H1 (cell line): ENCODE measurements at regions not wholly inside any gene's neighbourhood (a gene's known extent, or its start where the extent isn't known, plus 50 kb on each side); places are given as distances from the start of the nearest gene placed in this dataset.

Experiments used
- CTCF ChIA-PET: fragments of 300-600 bp; sonication (Branson Sonifier 250); formaldehyde crosslinking; loops from one replicate; lab custom pipeline; 2021; ENCODE audit not compliant: partially characterized antibody; lab: Charles Lee
- POLR2A ChIA-PET: fragments of 300-600 bp; sonication (Branson Sonifier 250); formaldehyde crosslinking; loops from one replicate; lab custom pipeline; 2021; ENCODE audit warnings: inconsistent platforms; ENCODE audit not compliant: partially characterized antibody; lab: Charles Lee
- DNase-seq, 2 experiments: peaks; one replicate each; pipeline versions ENCODE4 v3.0.0 to v3.0.0-alpha.2; 2010 to 2022; ENCODE audit warnings: low spot score in 2 of 2, low read depth in 1 of 2, mixed read lengths in 1 of 2
- FAIRE-seq: peaks from 2 replicates; lab custom pipeline; 2011; peaks lifted over from hg19 to GRCh38; lab: Jason Lieb, UNC
- H2AFZ ChIP-seq: 2 replicates; pipeline ENCODE4 v1.8.1; 2012; ENCODE audit warnings: low read length, inconsistent platforms
- H2AK5ac ChIP-seq: 2 replicates; pipeline ENCODE4 v1.6.1; 2013; ENCODE audit warnings: low read depth, low read length
- H2BK120ac ChIP-seq: replicated peaks from 2 replicates; pipeline ENCODE3; 2013; ENCODE audit warnings: low read depth, low read length, inconsistent platforms
- H2BK12ac ChIP-seq: 2 replicates; pipeline ENCODE4 v1.6.1; 2013; ENCODE audit warnings: low read depth, low read length
- H2BK15ac ChIP-seq: 2 replicates; pipeline ENCODE4 v1.6.1; 2013; ENCODE audit warnings: low read length
- H2BK20ac ChIP-seq: 2 replicates; pipeline ENCODE4 v1.6.1; 2013; ENCODE audit warnings: low read length
- H2BK5ac ChIP-seq: 2 replicates; pipeline ENCODE4 v1.6.1; 2013; ENCODE audit warnings: low read depth, low read length
- H3K14ac ChIP-seq: 2 replicates; pipeline ENCODE4 v1.6.1; 2013; ENCODE audit warnings: inconsistent platforms; ENCODE audit not compliant: insufficient read length
- H3K18ac ChIP-seq: 2 replicates; pipeline ENCODE4 v1.6.1; 2013; ENCODE audit warnings: low read length; ENCODE audit errors: extremely low read depth
- H3K23ac ChIP-seq: 2 replicates; pipeline ENCODE4 v1.6.1; 2013; ENCODE audit warnings: inconsistent platforms; ENCODE audit not compliant: insufficient read length
- H3K23me2 ChIP-seq: 2 replicates; pipeline ENCODE4 v1.6.1; 2013; ENCODE audit warnings: low read depth, low read length
- H3K27ac ChIP-seq: 2 replicates; pipeline ENCODE4 v1.6.1; 2011; ENCODE audit warnings: low read depth, low read length, inconsistent platforms
- H3K27me3 ChIP-seq, 4 experiments: replicated peaks in 1 of 4; 1 replicate in 1 of 4; 2 replicates in 3 of 4; pipeline versions ENCODE4 v1.6.1 to v1.8.1; 2011 to 2013; ENCODE audit warnings: low read length in 3 of 4, mild to moderate bottlenecking in 3 of 4, inconsistent platforms in 2 of 4, mixed read lengths in 2 of 4, moderate library complexity in 1 of 4; ENCODE audit not compliant: control insufficient read depth in 3 of 4, insufficient read depth in 3 of 4; ENCODE audit errors: extremely low read depth in 1 of 4
- H3K36me3 ChIP-seq, 4 experiments: 2 replicates each; pipeline versions ENCODE4 v1.6.1 to v1.8.1; 2011 to 2013; ENCODE audit warnings: mild to moderate bottlenecking in 4 of 4, low read length in 3 of 4, moderate library complexity in 2 of 4, control low read depth in 1 of 4, inconsistent platforms in 1 of 4; ENCODE audit not compliant: insufficient read depth in 4 of 4, control insufficient read depth in 2 of 4
- H3K4ac ChIP-seq: replicated peaks from 2 replicates; pipeline ENCODE3; 2013; ENCODE audit warnings: low read length, low read depth, mixed read lengths, inconsistent platforms; ENCODE audit not compliant: insufficient read length
- H3K4me1 ChIP-seq, 4 experiments: replicated peaks in 1 of 4; 1 replicate in 1 of 4; 2 replicates in 3 of 4; pipeline versions ENCODE4 v1.6.1 to v1.8.1; 2011 to 2013; ENCODE audit warnings: low read length in 3 of 4, inconsistent platforms in 2 of 4, mixed read lengths in 1 of 4; ENCODE audit not compliant: insufficient read depth in 4 of 4, control insufficient read depth in 3 of 4
- H3K4me2 ChIP-seq, 2 experiments: 2 replicates each; pipeline versions ENCODE4 v1.6.1 to v1.8.1; 2011 to 2013; ENCODE audit warnings: low read depth in 2 of 2, low read length in 2 of 2, control low read depth in 1 of 2, inconsistent platforms in 1 of 2, mild to moderate bottlenecking in 1 of 2; ENCODE audit not compliant: insufficient read depth in 1 of 2
- H3K4me3 ChIP-seq, 4 experiments: fragments of 200-600, 300-600 bp in 1 of 4; sonication (generic), shearing (Covaris generic), sonication (Bioruptor Twin) in 1 of 4; 2 replicates each; pipeline versions ENCODE4 v1.5.1 to v1.8.1; 2011 to 2016; ENCODE audit warnings: low read length in 4 of 4, low read depth in 3 of 4, control low read depth in 2 of 4, inconsistent platforms in 2 of 4, mild to moderate bottlenecking in 2 of 4, mixed read lengths in 1 of 4, moderate library complexity in 1 of 4; ENCODE audit not compliant: insufficient read depth in 2 of 4; ENCODE audit errors: extremely low read depth in 1 of 4
- H3K56ac ChIP-seq: replicated peaks from 2 replicates; pipeline ENCODE3; 2013; ENCODE audit warnings: low read depth, mild to moderate bottlenecking, mixed read lengths, low read length, inconsistent platforms; ENCODE audit not compliant: insufficient read length
- H3K79me1 ChIP-seq: 2 replicates; pipeline ENCODE4 v1.6.1; 2013; ENCODE audit warnings: low read depth, low read length, control low read depth
- H3K79me2 ChIP-seq, 2 experiments: 2 replicates each; pipeline versions ENCODE4 v1.6.1 to v1.8.1; 2012 to 2013; ENCODE audit warnings: low read length in 2 of 2, mild to moderate bottlenecking in 2 of 2, inconsistent platforms in 1 of 2; ENCODE audit not compliant: insufficient read depth in 2 of 2, control insufficient read depth in 1 of 2
- H3K9ac ChIP-seq, 4 experiments: replicated peaks in 1 of 4; 1 replicate in 1 of 4; 2 replicates in 3 of 4; pipeline versions ENCODE4 v1.6.1 to v1.8.1; 2011 to 2013; ENCODE audit warnings: low read depth in 3 of 4, low read length in 3 of 4, control low read depth in 2 of 4, mild to moderate bottlenecking in 2 of 4, moderate library complexity in 2 of 4, inconsistent platforms in 1 of 4; ENCODE audit errors: extremely low read depth in 1 of 4
- H3K9me3 ChIP-seq, 2 experiments: 2 replicates each; pipeline versions ENCODE4 v1.6.1 to v1.8.1; 2012 to 2013; ENCODE audit warnings: mild to moderate bottlenecking in 2 of 2, moderate library complexity in 2 of 2, control low read depth in 1 of 2, inconsistent platforms in 1 of 2, low read depth in 1 of 2, low read length in 1 of 2, mixed read lengths in 1 of 2; ENCODE audit not compliant: insufficient read depth in 2 of 2
- H4K20me1 ChIP-seq, 2 experiments: replicated peaks in 1 of 2; 2 replicates each; pipeline versions ENCODE3 to v1.8.1; 2011 to 2013; ENCODE audit warnings: inconsistent platforms in 2 of 2, low read length in 2 of 2, mild to moderate bottlenecking in 1 of 2; ENCODE audit not compliant: insufficient read depth in 2 of 2, control insufficient read depth in 1 of 2
- H4K5ac ChIP-seq: 2 replicates; pipeline ENCODE4 v1.6.1; 2013; ENCODE audit warnings: low read length, low read depth, mixed read lengths, inconsistent platforms; ENCODE audit not compliant: insufficient read length
- H4K8ac ChIP-seq: 2 replicates; pipeline ENCODE4 v1.8.0; 2013; ENCODE audit warnings: mild to moderate bottlenecking, moderate library complexity, low read length, inconsistent platforms; ENCODE audit not compliant: insufficient read depth; ENCODE audit errors: extremely low read depth
- H4K91ac ChIP-seq: replicated peaks from 2 replicates; pipeline ENCODE3; 2013; ENCODE audit warnings: low read length, mixed read lengths, inconsistent platforms; ENCODE audit not compliant: insufficient read length
- MAFK ChIP-seq: IDR thresholded peaks from 2 replicates; pipeline ENCODE4 v1.6.1; 2012; ENCODE audit warnings: low read depth, mild to moderate bottlenecking, improper control_type of control experiment, low read length
- SP2 ChIP-seq: IDR thresholded peaks from 2 replicates; pipeline ENCODE4 v1.6.1; 2012; ENCODE audit warnings: mild to moderate bottlenecking, low read length, inconsistent platforms
- WGBS, 2 experiments: shearing (Covaris generic) in 1 of 2; methylation state at CpG; one replicate each; pipeline versions ENCODE4 v1.1.6 to v1.1.7; 2013 to 2015; ENCODE audit warnings: low lambda C conversion rate in 2 of 2, mixed read lengths in 2 of 2, inconsistent platforms in 1 of 2, low coverage in 1 of 2, missing lambda C conversion rate in 1 of 2; ENCODE audit not compliant: insufficient replicate concordance in 2 of 2, insufficient coverage in 1 of 2, insufficient read length in 1 of 2; ENCODE audit errors: extremely low coverage in 1 of 2, missing lambda C conversion rate in 1 of 2; 5-methylcytosine and 5-hydroxymethylcytosine counted together

DNA sequence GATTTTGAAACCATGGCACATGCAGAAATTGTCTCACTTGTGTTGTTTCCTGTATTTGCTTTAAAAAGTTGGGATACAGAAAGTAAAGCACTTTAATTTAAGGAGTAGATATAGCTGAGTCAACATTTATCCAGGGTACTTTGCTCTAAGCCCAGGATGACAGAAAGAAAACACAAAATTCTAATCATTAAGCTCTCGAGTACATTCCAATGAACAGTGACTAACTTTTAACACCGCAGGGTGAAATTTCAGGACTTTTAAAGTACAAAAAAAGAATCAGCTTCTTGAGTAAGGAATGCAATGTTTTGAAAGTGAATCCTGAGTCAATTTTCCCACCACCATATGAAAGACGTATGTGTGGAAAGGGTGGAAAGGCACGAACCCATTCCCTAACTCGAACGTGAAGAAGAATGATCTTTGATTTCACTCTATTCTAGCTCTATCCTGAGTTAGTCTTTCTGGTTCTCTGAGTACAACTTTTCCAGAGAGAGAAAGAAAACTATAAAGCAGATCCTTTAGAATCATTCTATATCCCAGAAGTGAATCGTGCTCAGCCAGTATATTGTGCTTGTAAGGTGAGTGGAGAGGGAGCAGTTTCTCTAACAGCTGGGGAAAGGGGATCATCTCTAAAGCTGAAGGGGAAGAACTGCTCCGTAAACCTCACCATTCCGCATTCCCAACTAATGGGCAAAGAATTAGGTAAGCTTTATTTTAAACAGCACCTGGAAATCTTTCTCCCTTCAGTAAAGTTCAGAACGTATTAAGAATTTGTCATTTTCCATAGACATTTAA lies 779.0 kb upstream of the FLRT2 start:
- peak; percentile 54; the same call in 1 of the 2 replicates for TF ChIP-seq MAFK
- no peak for TF ChIP-seq SP2
- Histone ChIP-seq H4K8ac (no peak overlapping the region), H3K4me1 (peaks cover 0 to 6% (median 1%) of the 10 kb centered on the region in 4 experiments; a peak in 1 of 7 replicates), H2BK12ac (no peak overlapping the region), H3K4me2 (no peak overlapping the region), H3K36me3 (no peaks in the 10 kb centered on the region), H3K27me3 (no peaks in the 10 kb centered on the region), H4K20me1 (no peaks in the 10 kb centered on the region), H3K9me3 (no peaks in the 10 kb centered on the region), H3K14ac (no peak overlapping the region), H3K4me3 (no peak overlapping the region), H2BK15ac (no peak overlapping the region), H3K18ac (no peak overlapping the region), H3K79me1 (no peaks in the 10 kb centered on the region), H4K91ac (no peak overlapping the region), H2AFZ (peak overlapping the region; percentile 98), H2BK20ac (no peak overlapping the region), H2AK5ac (no peak overlapping the region), H3K79me2 (no peaks in the 10 kb centered on the region), H3K56ac (no peak overlapping the region), H3K27ac (no peak overlapping the region), H4K5ac (no peak overlapping the region), H2BK5ac (no peak overlapping the region), H2BK120ac (no peak overlapping the region), H3K9ac (no peak overlapping the region), H3K4ac (no peak overlapping the region), H3K23me2 (no peaks in the 10 kb centered on the region), H3K23ac (no peak overlapping the region)
- POLR2A ChIA-PET, result no interaction called here
- DNase-seq (no peak), FAIRE-seq (no peak)
- CTCF ChIA-PET, result no interaction called here
- 72% methylated on average over 10 of the region's 10 CpGs; no CpG with 5 or more reads in 1 of the 2 experiments for WGBS, 2 experiments
